ENCODE measurements at regions not wholly inside any gene's neighbourhood (a gene's known extent, or its start where the extent isn't known, plus 50 kb on each side); places are given as distances from the start of the nearest gene placed in this dataset.

GRCh38 chr5:105503950-105504349 lies 1941.4 kb upstream of the NUDT12 start:
- intact Hi-C loops (cut with DNase I) = no loop called here
- H3K9me3 ChIP-seq = no peaks in the 10 kb centered on the region
- no peak for DNase-seq (ENCODE audit: low spot score in 2 of 2)
- H3K4me3 ChIP-seq = no peak overlapping the region
- H3K27me3 ChIP-seq = no peaks in the 10 kb centered on the region
- H3K36me3 ChIP-seq = no peaks in the 10 kb centered on the region
- no peak overlapping the region for H3K27ac ChIP-seq
- H3K4me1 ChIP-seq = no peaks in the 10 kb centered on the region
- TF ChIP-seq CTCF (IDR thresholded peaks at IDR 0.05) = no peak

DNA sequence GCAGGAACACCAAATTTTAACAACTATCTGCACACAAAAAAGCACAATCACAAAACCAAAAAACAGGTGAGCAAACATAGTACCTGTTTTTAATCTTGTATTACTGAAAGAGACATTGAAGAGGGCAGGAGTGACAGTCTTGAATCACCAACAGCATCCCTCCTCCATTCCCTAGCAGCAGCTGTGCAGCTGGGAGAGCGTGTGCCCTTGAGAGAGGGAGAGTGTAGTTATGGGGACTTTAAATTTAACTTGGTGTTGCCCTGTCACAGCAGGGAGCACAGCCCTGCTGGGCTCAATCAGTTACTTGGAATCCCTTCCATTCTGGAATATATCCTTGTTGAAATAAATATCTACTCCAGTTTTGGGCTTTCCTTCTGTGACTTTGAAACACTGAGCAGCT lies 1938.7 kb upstream of the NUDT12 start:
- H3K36me3 ChIP-seq = no peaks in the 10 kb centered on the region
- no peak overlapping the region for H3K4me3 ChIP-seq
- intact Hi-C loops (cut with DNase I) = no loop called here
- no peak for TF ChIP-seq CTCF (IDR thresholded peaks at IDR 0.05)
- peaks cover 0 to 9% of the 10 kb centered on the region in 2 donors for H3K9me3 ChIP-seq
- no peak overlapping the region for H3K27ac ChIP-seq
- no peak for DNase-seq (ENCODE audit: low spot score in 2 of 2)
- H3K27me3 ChIP-seq = no peaks in the 10 kb centered on the region
- no peaks in the 10 kb centered on the region for H3K4me1 ChIP-seq

DNA sequence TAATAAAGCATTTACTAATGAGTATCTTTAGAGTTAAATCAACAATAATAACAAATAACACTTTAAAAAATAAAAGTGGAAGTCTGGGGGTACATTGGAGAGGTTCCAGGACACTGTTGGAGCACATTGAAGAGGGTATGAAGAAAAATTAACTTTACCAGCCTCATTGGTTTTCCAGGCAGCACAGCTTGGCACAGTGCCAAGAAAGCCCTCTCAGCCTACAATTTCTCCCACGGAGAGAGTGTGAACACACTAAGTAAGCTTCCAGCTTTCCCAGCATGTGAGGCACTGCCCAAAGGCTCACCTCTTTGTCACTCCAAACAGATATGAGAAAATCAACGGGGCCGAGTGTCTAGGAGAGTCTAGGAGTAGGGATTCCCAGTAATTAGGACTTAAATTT lies 1912.8 kb upstream of the NUDT12 start:
- H3K9me3 ChIP-seq = peaks cover 0 to 6% of the 10 kb centered on the region in 2 donors
- H3K27ac ChIP-seq = no peak overlapping the region

GRCh38 chr5:105462377-105462776 lies 1899.8 kb upstream of the NUDT12 start:
- H3K4me1 ChIP-seq = no peaks in the 10 kb centered on the region
- H3K4me3 ChIP-seq = no peak overlapping the region
- intact Hi-C loops (cut with DNase I) = no loop called here
- TF ChIP-seq CTCF (IDR thresholded peaks at IDR 0.05) = no peak
- no peak overlapping the region for H3K27ac ChIP-seq
- no peak for DNase-seq (ENCODE audit: low spot score in 2 of 2)
- H3K27me3 ChIP-seq = no peaks in the 10 kb centered on the region
- no peaks in the 10 kb centered on the region for H3K9me3 ChIP-seq
- no peaks in the 10 kb centered on the region for H3K36me3 ChIP-seq

More for the DNA sequence above, 1912.8 kb upstream of the NUDT12 start:
- H3K27me3 ChIP-seq = no peaks in the 10 kb centered on the region
- H3K4me3 ChIP-seq = no peak overlapping the region
- no peaks in the 10 kb centered on the region for H3K36me3 ChIP-seq
- intact Hi-C loops (cut with DNase I) = no loop called here
- H3K4me1 ChIP-seq = no peaks in the 10 kb centered on the region
- DNase-seq (ENCODE audit: low spot score in 2 of 2) = no peak
- no peak for TF ChIP-seq CTCF (IDR thresholded peaks at IDR 0.05)

- H3K27me3 ChIP-seq = no peaks in the 10 kb centered on the region
- H3K27ac ChIP-seq = no peak overlapping the region
- TF ChIP-seq CTCF (IDR thresholded peaks at IDR 0.05) = no peak
- no peak for DNase-seq (ENCODE audit: low spot score in 2 of 2)
- no peaks in the 10 kb centered on the region for H3K9me3 ChIP-seq
- H3K4me3 ChIP-seq = no peak overlapping the region
- intact Hi-C loops (cut with DNase I) = no loop called here
- no peaks in the 10 kb centered on the region for H3K36me3 ChIP-seq
- H3K4me1 ChIP-seq = no peaks in the 10 kb centered on the region
Measured at GRCh38 chr5:105460721-105461120, 1898.1 kb upstream of the NUDT12 start.

- Histone ChIP-seq H3K9me3 (no peaks in the 10 kb centered on the region), H3K4me3 (no peak overlapping the region), H3K36me3 (no peaks in the 10 kb centered on the region), H3K27ac (no peak overlapping the region), H3K4me1 (no peaks in the 10 kb centered on the region), H3K27me3 (no peaks in the 10 kb centered on the region)
- TF ChIP-seq CTCF (IDR thresholded peaks at IDR 0.05) = no peak
- intact Hi-C loops (cut with DNase I) = no loop called here
- DNase-seq (ENCODE audit: low spot score in 2 of 2) = no peak
Measured at GRCh38 chr5:105453216-105453807, 1890.7 kb upstream of the NUDT12 start.

All from ascending aorta (tissue), 2 donors.